Ovary (tissue), 3 donors: ENCODE measurements at regions not wholly inside any gene's neighbourhood (a gene's known extent, or its start where the extent isn't known, plus 50 kb on each side); places are given as distances from the start of the nearest gene placed in this dataset.

Experiments
- CTCF ChIP-seq, 3 donors: fragments of 450-650 bp in 2 of 3; fragments of 200-600 bp in 1 of 3; IDR thresholded peaks; one replicate each; pipeline versions ENCODE4 v1.5.1 to v1.8.0; 2016 to 2022; ENCODE audit warnings: antibody characterized with exemption in 3 of 3, mild to moderate bottlenecking in 1 of 3
- EP300 ChIP-seq: sonication (generic); formaldehyde crosslinking; IDR thresholded peaks from one replicate; pipeline ENCODE4 v1.6.1; 2017; ENCODE audit warnings: antibody characterized with exemption
- donor health status: DM: no; HTN: no; CAD: no.

- no peak for TF ChIP-seq CTCF (IDR thresholded peaks at IDR 0.05)
- no peak for TF ChIP-seq EP300
Measured at GRCh38 chr4:60384516-60384915, 815.6 kb upstream of the ADGRL3 start.
